Keratinocyte (primary cell): ENCODE measurements at regions not wholly inside any gene's neighbourhood (a gene's known extent, or its start where the extent isn't known, plus 50 kb on each side); places are given as distances from the start of the nearest gene placed in this dataset.
"Not testable (repeated sequence)": the region's sequence is repeated elsewhere in the genome, so short reads cannot be mapped to it uniquely, and the experiment has no call there.

Experiments used
- CTCF ChIP-seq, 3 experiments: IDR thresholded peaks in 1 of 3; conservative IDR thresholded peaks in 1 of 3; optimal IDR thresholded peaks in 1 of 3; 2 replicates in 2 of 3; 3 replicates in 1 of 3; pipeline versions ENCODE3 to v1.5.1; 2011; ENCODE audit warnings: low read length in 3 of 3, mild to moderate bottlenecking in 3 of 3, moderate library complexity in 2 of 3, control low read depth in 1 of 3, inconsistent platforms in 1 of 3; ENCODE audit not compliant: insufficient read depth in 2 of 3; ENCODE audit errors: extremely low read depth in 1 of 3
- EZH2 ChIP-seq: IDR thresholded peaks from one replicate; pipeline ENCODE4 v1.6.1; 2012; ENCODE audit warnings: inconsistent platforms, mild to moderate bottlenecking, low read length, moderate library complexity

- TF ChIP-seq EZH2; CTCF (optimal IDR thresholded peaks at IDR 0.05 in 1 of 3, IDR thresholded peaks at IDR 0.05 in 1 of 3, conservative IDR thresholded peaks at IDR 0.05 in 1 of 3; ENCODE audit: extremely low read depth in 1 of 3, insufficient read depth in 2 of 3, low read length in 3 of 3): not testable (repeated sequence)
Observed at GRCh38 chr15:25988716-25989115, 125.6 kb upstream of the ATP10A start.
